NOMO-1 treated with DMSO at 0.1 percent for 48 hours (cell line): ENCODE measurements at regions not wholly inside any gene's neighbourhood (a gene's known extent, or its start where the extent isn't known, plus 50 kb on each side); places are given as distances from the start of the nearest gene placed in this dataset.
"Not testable (repeated sequence)": the region's sequence is repeated elsewhere in the genome, so short reads cannot be mapped to it uniquely, and the experiment has no call there.

ENCODE experiments used
- DNase-seq: peaks from one replicate; lab custom pipeline; 2025; ENCODE audit not compliant: unreplicated experiment; lab: John Stamatoyannopoulos, UW

- no peak for DNase-seq
These were observed 504.4 kb upstream of the LMO3 start for GRCh38 chr12:17110316-17110715.

DNA sequence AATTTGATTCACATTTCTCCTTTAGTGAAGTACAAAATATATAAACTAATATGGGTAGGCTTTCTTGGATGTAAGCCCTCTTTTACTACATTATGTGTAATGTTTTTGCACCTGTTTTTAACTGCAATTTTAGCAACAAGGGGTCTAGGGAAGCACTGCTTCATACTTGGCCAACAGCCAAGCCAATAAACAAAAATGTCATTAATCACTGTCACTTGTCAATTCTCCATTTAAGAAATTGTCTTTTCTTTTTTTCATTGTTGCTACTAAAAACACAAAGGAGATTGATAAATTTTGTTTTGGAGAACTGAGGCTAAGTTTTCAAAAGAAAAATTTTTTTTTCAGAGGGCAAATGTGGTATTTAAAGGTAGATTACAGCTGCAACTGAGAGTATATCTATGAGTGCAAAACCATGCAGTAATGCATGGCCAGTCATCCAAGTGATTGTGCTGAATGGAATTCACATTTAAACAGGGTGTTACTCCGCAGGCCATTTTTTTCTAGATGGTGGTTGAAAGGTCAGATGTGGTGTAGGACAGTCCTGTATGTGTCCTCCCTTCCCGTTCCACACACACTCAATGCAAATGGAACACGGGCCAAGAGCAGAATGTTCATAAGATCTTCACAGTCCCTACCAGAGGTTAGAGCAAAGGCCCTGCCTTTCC is 503.0 kb upstream of the LMO3 start:
- DNase-seq = no peak

DNA sequence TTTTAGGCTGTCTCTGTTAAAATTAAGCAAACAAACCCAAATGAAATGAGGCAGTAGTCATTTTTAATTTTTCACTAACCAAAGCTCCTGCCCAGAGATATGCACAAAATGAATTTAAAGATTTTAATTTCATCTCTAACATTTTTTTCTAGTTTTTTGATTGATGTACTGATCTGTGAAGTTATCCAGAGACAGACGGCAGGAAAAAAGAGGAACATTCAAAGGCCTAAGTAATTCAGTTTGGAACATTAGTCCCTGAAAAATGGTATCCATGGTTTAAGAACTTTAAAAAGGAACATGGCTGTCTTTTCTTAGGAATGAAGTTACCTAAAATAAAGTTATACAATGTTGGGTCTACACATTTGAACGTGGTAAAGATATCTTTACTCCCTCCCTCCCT is 498.8 kb upstream of the LMO3 start:
- no peak for DNase-seq

GRCh38 chr12:17097674-17098073 is 491.7 kb upstream of the LMO3 start:
- DNase-seq = no peak

DNA sequence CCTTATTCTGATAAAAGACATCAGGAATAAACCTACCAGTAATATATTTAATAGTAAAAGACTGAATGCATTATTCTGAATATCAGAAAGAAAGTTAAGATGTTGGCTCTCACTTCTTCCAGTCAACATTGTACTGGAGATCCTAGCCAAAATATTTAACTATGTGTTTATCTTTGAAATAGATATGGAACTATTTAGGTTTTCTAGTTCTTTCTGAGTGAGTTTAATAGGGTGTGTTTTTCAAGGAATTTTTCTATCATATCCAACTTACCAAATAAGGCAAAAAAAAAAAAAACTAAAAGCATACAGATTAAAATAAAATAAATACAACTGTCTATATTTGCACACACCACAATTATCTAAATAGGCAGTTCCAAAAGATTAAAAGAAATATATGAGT is 478.9 kb upstream of the LMO3 start:
- no peak for DNase-seq

GRCh38 chr12:17079251-17079909 is 473.4 kb upstream of the LMO3 start:
- no peak for DNase-seq

GRCh38 chr12:17077594-17077993 is 471.6 kb upstream of the LMO3 start:
- DNase-seq = no peak

- no peak for DNase-seq
These were observed 470.8 kb upstream of the LMO3 start for GRCh38 chr12:17076811-17077210.

DNA sequence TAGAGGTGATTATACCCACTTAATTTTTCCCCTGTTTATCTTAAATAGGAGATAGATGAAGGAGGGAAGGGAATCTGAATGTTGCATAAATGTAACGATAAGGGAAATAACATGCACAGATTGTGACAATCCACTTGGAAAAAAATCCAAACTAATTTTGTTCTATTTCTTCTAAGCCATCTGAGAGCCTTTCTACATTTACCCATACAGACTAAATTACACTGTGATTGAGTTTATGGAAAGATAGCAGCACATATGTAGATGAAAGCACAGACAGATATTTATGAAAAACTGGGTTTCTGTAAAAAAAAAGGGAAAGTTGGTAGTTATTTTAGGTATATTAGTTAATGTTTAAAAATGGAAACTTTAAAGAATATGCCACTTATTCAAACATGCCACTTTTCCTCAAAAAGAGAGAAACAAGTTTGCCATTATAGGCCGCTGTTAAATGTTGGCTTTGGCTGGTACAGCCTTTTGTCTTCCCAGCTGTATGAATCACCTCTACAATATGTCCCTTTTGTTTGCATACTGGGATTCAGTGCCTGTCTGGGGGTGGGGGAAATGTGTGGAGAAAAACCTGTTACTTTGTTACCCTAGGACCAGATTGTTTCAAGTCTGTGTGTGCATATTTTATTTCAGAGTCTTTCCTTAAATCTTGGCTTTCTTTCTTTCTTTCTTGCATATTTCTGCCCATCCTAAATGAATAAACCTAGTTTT is 470.2 kb upstream of the LMO3 start:
- no peak for DNase-seq

- no peak for DNase-seq
These were observed 458.9 kb upstream of the LMO3 start for GRCh38 chr12:17064834-17065233.

DNA sequence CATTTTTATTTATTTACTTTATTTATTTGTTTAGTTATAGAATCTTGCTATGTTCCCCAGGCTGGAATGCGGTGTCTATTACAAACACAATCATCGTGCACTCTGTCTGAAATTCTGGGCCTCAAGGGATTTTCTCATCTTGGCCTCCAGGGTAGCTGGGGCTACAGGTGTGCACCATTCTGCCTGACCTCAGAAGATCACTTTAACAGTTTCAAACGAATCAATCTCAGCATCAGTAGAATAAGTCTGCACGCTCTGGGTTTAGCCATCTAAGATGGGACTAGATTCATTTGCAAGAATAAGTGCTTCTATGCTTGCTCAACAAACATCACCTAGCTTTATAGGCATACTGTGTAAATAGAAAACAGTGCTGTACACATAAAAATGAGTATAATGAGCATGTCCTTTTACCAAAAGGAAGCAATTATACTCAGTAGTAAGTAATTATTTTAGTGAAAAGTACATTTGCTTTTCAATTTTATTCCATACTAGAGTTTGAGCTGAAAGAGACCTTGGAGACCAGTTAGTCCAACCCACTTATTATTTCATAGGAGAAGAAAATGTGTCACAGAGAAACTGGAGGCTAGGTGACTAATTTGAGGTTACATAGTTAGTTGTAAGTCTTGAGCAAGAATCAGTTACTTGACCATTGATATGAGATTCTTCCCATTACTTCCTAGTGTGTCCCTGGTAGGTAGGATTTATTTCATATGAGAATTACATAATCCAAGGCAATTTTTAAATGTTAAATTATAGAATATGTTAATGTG is 456.5 kb upstream of the LMO3 start:
- peak; percentile 19 for DNase-seq

GRCh38 chr12:17060260-17060659 is 454.3 kb upstream of the LMO3 start:
- DNase-seq = no peak

DNA sequence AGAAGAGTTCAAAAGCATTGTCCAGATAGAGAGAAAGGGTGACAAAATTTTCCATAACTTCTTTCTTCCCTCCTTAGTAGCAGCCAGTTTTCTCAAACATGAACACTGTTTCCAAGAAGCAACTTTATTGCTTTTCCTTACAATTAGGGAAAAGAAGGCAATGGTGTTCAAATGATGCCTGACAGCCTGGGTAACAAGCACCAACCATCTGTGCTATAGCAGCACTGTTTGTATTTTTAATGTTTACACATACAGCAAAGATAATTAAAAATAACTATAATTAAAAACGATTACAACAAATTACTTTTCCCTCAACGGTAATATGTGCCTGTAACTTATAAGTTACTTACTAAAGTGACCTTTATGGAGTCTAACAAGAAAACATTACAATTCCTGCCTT is 450.6 kb upstream of the LMO3 start:
- DNase-seq = no peak

GRCh38 chr12:17038923-17039322 is 433.0 kb upstream of the LMO3 start:
- no peak for DNase-seq

- no peak for DNase-seq
These were observed 429.4 kb upstream of the LMO3 start for GRCh38 chr12:17035372-17035771.

DNA sequence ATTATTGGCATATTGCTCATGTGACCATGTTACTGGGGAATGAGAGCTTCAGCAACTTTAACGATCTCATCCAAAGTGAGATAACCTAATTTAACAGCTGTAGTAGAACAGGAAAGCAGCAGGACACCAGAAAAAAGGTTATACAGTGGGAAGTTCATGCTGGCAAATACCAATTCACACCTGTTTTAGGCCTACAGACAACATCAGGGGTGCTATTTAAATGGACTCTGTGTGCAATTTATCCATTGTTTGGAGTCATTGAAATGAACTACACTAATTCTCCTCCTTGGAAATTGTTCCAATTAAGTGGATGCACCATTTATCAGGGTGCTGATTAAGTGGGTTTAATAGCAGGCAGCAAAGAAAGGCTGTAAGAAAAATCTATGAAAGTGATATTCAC is 424.4 kb upstream of the LMO3 start:
- DNase-seq = no peak

DNA sequence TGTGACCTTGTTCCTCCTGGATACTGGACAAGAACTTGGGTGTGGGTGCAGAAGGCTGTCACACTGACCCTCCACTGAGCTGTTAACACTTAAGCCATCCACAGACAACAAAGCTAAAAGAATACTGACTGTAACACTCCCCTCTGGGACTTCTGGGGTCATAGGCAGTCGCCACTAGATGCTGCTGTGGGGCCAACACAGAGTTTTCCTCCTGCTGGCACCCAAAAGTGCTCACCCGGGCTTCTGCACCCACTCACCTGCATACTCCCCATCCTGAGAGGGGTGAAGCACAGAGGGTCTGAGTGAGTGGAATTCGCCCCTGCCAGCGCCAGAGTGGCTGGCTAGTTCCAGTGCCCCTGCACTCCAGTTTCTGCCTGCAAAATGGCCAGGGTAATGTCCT is 422.4 kb upstream of the LMO3 start:
- no peak for DNase-seq

- DNase-seq = not testable (repeated sequence)
These were observed 419.5 kb upstream of the LMO3 start for GRCh38 chr12:17025424-17025823.

- DNase-seq = no peak
These were observed 414.8 kb upstream of the LMO3 start for GRCh38 chr12:17020765-17021164.

DNA sequence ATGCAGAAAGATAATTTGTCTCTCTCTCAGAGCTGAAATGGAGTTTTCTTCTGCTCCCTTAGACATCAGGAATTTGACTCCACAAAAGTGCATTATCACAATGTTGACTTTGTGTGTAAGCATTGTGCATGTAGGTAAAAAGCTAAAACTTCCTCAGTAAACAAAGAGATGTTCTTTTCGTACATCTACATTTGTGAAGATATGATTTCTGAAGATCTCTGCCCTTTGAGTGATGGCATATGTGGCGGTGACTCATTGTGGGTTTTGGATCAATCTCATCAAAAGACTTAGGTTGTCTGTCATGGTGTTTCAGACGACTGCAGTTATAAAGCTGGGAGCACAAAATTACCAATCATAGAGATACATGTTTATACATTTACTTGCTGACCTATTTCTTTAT is 411.4 kb upstream of the LMO3 start:
- no peak for DNase-seq

DNA sequence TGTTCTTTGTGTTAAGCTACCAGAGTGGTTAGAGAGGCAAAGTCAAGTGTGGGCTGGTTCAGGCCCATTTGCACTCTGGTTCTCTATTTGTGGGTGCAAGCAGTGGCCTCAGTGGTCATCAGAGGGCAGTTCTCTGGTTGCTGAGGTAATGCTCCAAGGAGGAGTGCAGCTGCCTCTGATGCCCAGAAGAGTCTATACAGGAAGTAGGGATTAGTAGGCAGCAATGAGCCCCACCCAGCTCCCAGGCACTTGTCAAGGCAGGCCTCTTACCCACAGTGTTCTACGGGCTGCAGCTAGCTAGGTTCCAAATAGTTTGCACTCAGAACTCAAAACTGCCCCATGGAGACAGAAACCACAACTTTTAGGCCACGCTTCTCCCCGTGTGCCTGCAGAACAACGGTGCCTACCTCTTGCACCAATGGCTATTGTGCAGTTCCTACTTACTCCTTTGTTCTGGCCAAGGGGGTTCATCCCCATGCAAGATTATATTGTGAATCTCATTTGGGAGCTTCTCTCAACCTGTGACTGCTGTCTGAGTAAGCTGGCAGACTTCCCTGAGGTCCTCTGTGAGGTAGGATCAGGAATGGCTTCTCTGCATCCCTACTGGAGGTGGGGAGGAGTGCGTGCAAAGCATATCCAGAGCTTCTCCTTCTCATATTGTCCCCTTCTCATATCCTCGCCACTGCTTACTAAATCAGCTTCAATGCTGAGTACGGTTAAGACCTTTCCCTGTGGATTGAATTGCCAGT is 410.3 kb upstream of the LMO3 start:
- no peak for DNase-seq
